ENCODE measurements at regions not wholly inside any gene's neighbourhood (a gene's known extent, or its start where the extent isn't known, plus 50 kb on each side); places are given as distances from the start of the nearest gene placed in this dataset.
"Not testable (repeated sequence)": the region's sequence is repeated elsewhere in the genome, so short reads cannot be mapped to it uniquely, and the experiment has no call there.

GRCh38 chr1:173342736-173343135, 134.4 kb upstream of the PRDX6 start:
- Histone ChIP-seq H3K9ac (ENCODE audit: low read length) (no peak overlapping the region), H3K9me3 (ENCODE audit: insufficient read depth, low read length) (no peaks in the 10 kb centered on the region), H2AFZ (ENCODE audit: low read depth, low read length) (no peak overlapping the region), H3K4me3 (ENCODE audit: low read length) (no peak overlapping the region), H3K79me2 (ENCODE audit: low read length) (no peaks in the 10 kb centered on the region), H4K20me1 (ENCODE audit: insufficient read depth, low read length) (no peaks in the 10 kb centered on the region), H3K4me1 (ENCODE audit: low read length) (no peaks in the 10 kb centered on the region), H3K27me3 (ENCODE audit: low read depth, low read length) (no peaks in the 10 kb centered on the region), H3K4me2 (ENCODE audit: low read length) (no peak overlapping the region), H3K36me3 (replicated peaks; ENCODE audit: low read depth, low read length) (no peaks in the 10 kb centered on the region), H3K27ac (ENCODE audit: low read length) (no peak overlapping the region)
- TF ChIP-seq, protein P1, sequence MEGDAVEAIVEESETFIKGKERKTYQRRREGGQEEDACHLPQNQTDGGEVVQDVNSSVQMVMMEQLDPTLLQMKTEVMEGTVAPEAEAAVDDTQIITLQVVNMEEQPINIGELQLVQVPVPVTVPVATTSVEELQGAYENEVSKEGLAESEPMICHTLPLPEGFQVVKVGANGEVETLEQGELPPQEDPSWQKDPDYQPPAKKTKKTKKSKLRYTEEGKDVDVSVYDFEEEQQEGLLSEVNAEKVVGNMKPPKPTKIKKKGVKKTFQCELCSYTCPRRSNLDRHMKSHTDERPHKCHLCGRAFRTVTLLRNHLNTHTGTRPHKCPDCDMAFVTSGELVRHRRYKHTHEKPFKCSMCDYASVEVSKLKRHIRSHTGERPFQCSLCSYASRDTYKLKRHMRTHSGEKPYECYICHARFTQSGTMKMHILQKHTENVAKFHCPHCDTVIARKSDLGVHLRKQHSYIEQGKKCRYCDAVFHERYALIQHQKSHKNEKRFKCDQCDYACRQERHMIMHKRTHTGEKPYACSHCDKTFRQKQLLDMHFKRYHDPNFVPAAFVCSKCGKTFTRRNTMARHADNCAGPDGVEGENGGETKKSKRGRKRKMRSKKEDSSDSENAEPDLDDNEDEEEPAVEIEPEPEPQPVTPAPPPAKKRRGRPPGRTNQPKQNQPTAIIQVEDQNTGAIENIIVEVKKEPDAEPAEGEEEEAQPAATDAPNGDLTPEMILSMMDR (IDR thresholded peaks at IDR 0.05; ENCODE audit: low read depth, low read length): no peak
- no peak for TF ChIP-seq EZH2phosphoT487 (IDR thresholded peaks at IDR 0.05; ENCODE audit: low read depth)

DNA sequence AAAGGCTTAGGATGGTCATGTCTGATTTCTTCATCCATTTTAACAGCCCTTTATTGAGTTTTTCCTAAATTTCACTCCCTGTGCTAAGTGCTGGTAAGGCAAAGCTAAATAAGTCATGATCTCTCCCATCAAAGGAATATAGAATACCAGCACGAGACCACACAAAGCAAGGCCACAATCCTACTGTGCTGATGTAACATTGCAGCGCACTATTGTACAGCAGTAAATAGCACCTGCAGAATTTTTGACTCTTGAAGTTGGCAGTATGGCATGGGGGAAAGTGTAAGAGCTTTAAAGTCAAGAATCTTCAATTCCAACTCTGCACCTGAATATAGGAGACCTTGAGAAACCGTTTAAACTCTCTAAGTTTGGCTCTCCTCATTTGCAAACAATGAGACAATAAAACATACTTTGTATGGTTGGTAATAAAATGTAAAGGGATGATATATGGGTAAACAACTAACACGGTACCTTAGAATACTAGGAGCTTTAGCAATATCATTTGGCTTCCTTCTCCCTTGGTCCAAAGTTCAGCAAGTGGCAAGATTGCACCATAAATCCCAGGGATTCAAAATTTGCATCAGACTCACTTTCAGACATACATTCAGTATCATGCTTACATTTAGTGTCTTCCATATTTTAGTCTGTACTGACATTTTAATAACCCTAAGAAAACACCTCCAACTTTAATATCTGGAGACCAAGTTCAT, 132.9 kb upstream of the PRDX6 start:
- Histone ChIP-seq H3K9ac (ENCODE audit: low read length) (no peak overlapping the region), H3K4me1 (ENCODE audit: low read length) (no peaks in the 10 kb centered on the region), H3K9me3 (ENCODE audit: insufficient read depth, low read length) (no peaks in the 10 kb centered on the region), H3K27ac (ENCODE audit: low read length) (no peak overlapping the region), H3K4me3 (ENCODE audit: low read length) (no peak overlapping the region), H2AFZ (ENCODE audit: low read depth, low read length) (no peak overlapping the region), H3K27me3 (ENCODE audit: low read depth, low read length) (no peaks in the 10 kb centered on the region), H3K4me2 (ENCODE audit: low read length) (no peak overlapping the region), H3K36me3 (replicated peaks; ENCODE audit: low read depth, low read length) (no peaks in the 10 kb centered on the region), H3K79me2 (ENCODE audit: low read length) (no peaks in the 10 kb centered on the region), H4K20me1 (ENCODE audit: insufficient read depth, low read length) (no peaks in the 10 kb centered on the region)
- no peak for TF ChIP-seq EZH2phosphoT487 (IDR thresholded peaks at IDR 0.05; ENCODE audit: low read depth)
- TF ChIP-seq, protein P1 (IDR thresholded peaks at IDR 0.05; ENCODE audit: low read depth, low read length): no peak

GRCh38 chr1:173347282-173347818, 129.8 kb upstream of the PRDX6 start:
- H3K9me3 ChIP-seq (ENCODE audit: insufficient read depth, low read length): no peaks in the 10 kb centered on the region
- no peaks in the 10 kb centered on the region for H3K36me3 ChIP-seq (replicated peaks; ENCODE audit: low read depth, low read length)
- H3K4me3 ChIP-seq (ENCODE audit: low read length): no peak overlapping the region
- H3K4me2 ChIP-seq (ENCODE audit: low read length): no peak overlapping the region
- H3K9ac ChIP-seq (ENCODE audit: low read length): no peak overlapping the region
- no peak overlapping the region for H3K27ac ChIP-seq (ENCODE audit: low read length)
- no peak overlapping the region for H2AFZ ChIP-seq (ENCODE audit: low read depth, low read length)
- no peaks in the 10 kb centered on the region for H3K27me3 ChIP-seq (ENCODE audit: low read depth, low read length)
- H4K20me1 ChIP-seq (ENCODE audit: insufficient read depth, low read length): no peaks in the 10 kb centered on the region
- no peaks in the 10 kb centered on the region for H3K79me2 ChIP-seq (ENCODE audit: low read length)
- TF ChIP-seq, protein P1 (IDR thresholded peaks at IDR 0.05; ENCODE audit: low read depth, low read length): no peak
- no peak for TF ChIP-seq EZH2phosphoT487 (IDR thresholded peaks at IDR 0.05; ENCODE audit: low read depth)
- no peaks in the 10 kb centered on the region for H3K4me1 ChIP-seq (ENCODE audit: low read length)

DNA sequence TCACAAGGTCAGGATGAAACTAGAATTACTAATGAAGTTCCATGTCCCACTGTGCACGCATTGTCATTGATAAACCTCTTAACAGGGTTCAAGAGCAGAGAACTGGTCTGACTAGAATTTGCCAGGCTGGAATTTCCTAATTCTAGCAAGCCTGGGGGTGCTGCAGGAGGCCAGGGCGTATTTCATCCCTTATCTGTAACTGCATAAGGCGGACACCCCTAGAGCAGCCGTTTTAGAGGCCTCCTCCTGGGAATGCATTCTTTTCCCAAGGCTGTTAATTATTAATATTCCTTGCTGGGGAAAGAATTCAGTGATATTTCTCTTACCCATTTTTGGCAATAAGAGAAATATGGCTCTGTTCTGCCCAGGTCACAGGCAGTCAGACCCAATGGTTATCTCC, 124.5 kb upstream of the PRDX6 start:
- not testable (repeated sequence) for H3K4me2 ChIP-seq (ENCODE audit: low read length); H4K20me1 ChIP-seq (ENCODE audit: insufficient read depth, low read length); H3K4me3 ChIP-seq (ENCODE audit: low read length); H3K36me3 ChIP-seq (replicated peaks; ENCODE audit: low read depth, low read length); H3K27ac ChIP-seq (ENCODE audit: low read length); H3K27me3 ChIP-seq (ENCODE audit: low read depth, low read length); H3K9me3 ChIP-seq (ENCODE audit: insufficient read depth, low read length); H3K9ac ChIP-seq (ENCODE audit: low read length); H3K79me2 ChIP-seq (ENCODE audit: low read length); H2AFZ ChIP-seq (ENCODE audit: low read depth, low read length)
- peaks cover 21% of the 10 kb centered on the region for H3K4me1 ChIP-seq (ENCODE audit: low read length)
